Stimulated activated CD4-positive, alpha-beta T cell treated with anti-CD3 and anti-CD28 coated beads, Interleukin-4, amount 100 ng/mL, for 4 hours (primary cell): ENCODE measurements at regions not wholly inside any gene's neighbourhood (a gene's known extent, or its start where the extent isn't known, plus 50 kb on each side); places are given as distances from the start of the nearest gene placed in this dataset.

Experiments used
- DNase-seq, 2 experiments: peaks; one replicate each; pipeline ENCODE4 v3.0.0-alpha.2; 2020

- DNase-seq: no peak
These were observed 79.0 kb upstream of the JUN start for GRCh38 chr1:58862728-58863385.

DNA sequence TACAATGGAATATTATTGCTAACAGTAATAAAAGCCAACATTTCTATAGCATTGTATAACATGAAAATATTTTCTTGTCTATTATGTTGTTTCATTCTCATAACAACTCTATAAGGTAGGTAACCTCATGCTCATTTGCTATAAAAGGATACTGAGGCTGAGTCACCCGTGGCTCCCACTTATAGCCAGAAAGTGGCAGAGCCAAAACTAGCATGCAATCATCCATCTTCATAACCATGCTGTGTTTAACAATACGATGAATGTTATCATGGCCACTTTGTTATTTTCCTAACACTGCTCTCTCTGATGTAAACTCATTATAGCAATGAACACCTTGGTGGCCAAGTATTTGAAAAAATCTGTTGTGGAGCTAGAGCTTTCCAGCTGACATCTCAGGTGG, 80.8 kb upstream of the JUN start:
- DNase-seq: no peak

DNA sequence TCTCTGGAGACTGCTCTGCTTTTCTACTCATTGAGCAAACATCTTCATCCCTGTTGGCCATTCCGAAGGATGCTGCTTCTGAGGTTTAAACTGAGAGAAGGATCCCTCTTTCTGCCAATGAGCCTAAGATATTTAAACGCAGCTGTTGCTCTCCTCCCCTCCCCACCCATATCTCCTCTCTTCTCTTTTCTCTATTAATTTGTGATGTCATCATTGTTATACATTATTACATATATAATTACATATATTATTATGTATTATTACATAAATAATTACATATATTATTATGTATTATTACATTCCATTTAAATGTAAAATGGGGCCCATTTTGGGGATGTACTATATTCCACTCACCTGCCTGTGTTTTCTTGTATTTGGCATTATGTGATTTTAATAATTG, 82.7 kb upstream of the JUN start:
- DNase-seq: no peak

- no peak for DNase-seq
These were observed 85.9 kb upstream of the JUN start for GRCh38 chr1:58869638-58870297.

DNA sequence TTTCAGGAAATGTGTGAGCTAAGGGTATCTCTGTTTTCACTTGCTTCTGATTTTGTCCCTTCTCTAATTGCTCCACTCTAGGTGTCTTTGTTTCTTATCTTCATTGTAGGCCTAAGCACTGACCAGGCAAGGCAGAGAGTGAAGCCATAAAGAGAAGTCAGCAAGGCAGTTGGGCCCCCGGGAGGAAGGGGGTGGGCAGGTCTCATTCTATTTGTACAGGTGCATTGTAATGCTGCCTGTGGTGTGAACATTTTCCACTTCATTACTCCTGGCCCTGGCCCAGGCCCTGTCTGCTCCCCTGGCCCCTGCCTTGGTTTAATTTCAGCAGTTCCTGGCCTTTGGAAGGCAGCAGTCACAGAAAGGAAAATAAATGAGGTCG, 86.4 kb upstream of the JUN start:
- DNase-seq: no peak

- DNase-seq: no peak
These were observed 90.5 kb upstream of the JUN start for GRCh38 chr1:58874342-58874741.

DNA sequence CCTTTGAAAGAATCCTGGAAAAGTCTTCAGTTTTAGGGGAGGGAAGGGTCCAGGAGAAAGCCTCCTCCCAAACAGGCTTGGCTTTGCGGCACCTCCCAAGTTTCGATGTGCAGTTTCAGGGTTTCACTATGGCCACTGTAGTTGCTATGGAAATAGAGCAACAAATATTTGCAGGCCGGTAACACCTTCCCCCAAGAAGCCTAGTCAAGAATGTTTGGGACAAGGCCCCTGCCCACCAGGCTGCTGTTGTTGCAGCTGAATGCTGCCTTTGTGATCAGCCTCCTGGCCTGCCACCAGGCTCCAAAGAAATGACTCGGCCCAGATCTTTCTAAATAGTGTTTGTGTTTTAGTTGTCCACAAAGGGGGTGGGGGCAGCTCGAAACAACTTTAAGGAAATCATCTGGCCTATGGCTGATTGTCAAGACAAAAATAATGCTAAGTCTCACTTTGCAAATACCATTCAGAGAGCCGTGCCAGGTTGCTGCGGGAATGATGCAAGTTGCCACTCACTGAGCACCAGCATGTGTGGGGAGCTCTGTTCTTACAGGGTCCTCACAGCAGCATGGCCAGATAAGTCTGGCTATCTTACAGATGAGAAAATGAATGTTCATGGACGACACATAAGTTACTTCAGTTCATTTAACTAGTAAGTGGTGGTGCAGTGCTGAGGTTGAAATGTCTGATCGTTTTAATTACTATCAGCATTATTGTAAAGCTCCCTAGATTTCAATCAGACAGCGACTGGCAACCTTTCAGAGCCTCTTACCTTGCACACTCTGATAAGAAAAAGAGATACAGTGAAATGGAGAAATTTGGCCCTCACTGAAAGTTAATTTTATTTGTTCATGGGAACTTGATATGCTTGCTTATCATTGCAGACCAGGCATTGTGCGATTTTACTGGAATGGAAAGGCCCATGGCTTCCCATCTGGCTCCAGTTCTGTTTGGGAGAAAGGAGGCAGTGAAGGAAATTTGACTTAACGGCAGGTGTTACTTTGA, 91.2 kb upstream of the JUN start:
- no peak for DNase-seq

DNA sequence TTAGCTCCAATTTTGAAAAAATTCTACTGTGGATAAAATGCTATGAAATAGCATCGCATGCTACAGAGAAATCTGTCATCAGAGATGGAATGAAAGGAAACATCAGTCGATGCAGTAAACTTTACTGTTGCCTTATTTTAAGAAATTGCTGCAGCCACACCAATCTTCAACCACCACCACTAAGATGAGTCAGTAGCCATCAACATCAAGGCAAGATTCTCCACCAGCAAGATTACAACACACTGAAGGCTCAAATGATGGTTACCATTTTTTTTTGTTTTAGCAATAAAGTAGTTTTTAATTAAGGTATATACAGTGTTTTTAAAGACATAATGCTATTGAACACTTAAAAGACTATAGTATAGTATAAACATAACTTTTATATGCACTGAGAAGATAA, 95.6 kb upstream of the JUN start:
- no peak for DNase-seq

- DNase-seq: no peak
These were observed 96.7 kb upstream of the JUN start for GRCh38 chr1:58880592-58880991.

DNA sequence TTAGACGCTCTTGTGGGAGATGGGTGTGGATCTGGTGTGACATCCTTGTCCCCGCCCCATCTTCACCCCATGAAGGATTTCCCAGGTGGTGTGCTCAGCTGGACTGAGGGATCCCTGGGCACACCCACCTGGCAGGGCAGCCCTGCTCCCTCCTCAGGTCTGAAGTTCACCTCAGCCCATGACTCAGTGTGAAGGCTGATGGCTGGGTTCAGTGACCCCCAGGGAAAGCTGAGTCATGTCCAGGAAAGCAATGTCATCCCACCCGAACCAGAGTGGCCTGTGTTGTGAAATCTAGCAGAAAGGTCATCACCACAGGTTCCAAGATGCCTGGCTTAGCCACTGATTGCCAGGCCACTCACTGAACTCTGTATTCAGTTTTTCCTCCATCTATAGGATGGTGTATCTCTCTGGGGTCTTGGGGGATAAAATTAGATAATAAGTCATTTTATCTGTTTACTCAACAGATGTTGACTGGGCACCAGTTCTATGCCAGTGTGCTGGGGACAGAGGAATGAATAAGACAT, 97.7 kb upstream of the JUN start:
- DNase-seq: no peak

- no peak for DNase-seq
These were observed 98.6 kb upstream of the JUN start for GRCh38 chr1:58882322-58882948.

DNA sequence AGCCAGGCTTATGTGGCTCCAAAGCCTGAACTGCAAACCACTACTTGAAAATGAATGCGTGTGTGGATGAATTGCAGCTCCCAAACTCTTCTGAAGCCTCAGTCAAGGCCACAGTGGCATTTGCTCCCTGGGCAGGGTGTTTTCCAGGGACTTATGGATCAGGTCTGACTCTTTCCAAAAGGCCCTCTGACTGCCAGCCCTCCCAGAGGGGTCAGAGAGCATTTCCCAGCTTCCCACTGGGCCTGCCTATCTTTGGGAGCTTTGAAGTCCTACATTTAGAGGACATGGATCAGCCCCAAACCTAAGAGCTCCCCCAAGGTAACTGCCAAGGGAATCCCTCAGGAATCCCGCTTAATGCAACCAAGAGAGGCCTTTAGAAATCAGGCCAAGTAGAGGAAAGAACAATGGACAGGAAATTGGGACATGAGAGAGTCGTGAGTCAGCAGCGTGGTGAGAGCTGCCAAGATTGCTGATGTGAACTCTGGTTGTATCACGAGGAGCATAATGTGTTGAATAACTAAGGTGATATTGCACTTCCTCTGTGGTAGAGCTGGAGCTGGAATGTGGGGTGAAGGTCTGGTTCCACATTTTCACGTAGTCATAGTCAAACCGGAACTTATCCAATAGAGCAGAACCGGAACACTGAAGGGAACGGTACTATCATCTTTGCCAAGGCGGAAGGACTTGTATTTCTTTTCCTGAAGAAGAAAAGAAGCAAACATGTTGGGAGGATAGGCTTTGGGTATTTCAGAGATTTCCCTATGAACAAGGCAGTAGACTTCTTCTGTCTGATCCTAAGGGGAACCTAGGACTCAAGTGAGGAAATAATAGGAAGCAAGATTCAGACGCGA, 99.4 kb upstream of the JUN start:
- no peak for DNase-seq

DNA sequence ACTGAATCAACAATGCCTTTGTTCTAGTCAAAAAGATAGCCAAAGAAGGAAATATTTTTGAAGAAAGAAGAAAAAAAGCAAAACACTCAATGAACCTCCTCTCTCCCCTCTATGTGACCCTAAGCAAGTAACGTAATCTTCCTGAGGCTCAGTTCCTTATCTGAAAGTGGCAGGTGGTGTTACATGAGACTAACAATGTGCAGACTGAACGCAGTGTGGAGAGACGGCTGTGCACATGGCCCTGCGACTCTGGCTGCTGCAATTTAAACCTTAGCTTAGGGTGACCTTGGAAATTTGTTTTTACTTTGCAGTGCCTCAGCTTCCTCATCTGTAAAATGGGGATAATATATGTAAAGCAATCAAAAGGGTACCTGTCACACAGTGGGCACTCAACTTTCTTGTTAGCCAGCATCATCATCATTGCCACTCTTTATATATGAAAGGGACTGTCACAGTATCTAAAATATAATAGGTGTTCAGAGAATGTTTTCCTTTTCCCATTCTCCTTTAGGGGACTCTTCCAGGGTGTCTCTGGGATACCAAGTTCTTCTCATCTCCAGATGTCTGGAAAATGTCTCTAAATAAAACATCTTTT, 100.1 kb upstream of the JUN start:
- no peak for DNase-seq

DNA sequence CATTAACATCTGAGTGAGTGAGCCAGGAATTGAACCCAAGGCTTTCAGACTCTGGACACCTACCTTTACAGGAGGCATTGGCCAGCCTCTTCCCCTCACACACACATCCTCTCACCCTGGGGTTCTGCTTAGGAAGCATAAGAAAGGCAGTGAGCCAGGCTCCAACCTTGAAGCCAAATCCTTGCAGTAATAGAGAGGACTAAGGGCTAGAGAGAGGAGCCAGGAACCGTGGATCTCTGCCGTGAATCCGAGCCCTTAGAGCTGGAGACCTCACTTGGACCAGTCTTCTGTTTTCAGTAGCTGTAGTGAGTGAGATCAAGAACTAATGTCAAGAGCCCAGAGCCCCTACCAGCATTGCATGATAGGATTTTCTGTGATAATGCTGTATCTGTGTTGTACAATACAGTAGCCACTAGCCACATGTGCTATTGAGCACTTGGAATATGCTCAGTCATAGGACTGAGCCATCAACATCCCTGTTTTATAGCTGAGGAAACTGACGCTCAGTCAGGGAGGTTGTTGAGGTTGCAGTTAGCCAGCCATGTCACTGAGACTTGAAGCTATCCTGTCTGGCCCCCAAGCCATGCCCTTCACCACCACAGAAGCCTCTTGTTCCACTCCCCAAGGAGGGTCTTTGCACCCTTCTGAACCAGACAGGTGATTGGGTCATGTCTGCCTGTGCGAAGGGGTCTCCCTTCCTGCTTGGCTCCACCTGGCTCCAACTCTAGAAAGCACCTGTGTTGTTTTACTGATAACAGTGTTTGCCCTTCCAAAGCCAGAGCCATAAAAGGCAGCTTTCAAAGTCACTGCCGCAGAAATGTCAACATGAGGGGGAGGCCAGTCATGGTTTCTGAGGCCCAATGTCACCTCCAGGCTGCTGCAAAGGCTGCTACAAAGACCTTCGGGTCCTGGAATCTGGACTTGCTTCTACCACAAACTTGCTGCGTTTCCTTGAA, 101.1 kb upstream of the JUN start:
- no peak for DNase-seq

DNA sequence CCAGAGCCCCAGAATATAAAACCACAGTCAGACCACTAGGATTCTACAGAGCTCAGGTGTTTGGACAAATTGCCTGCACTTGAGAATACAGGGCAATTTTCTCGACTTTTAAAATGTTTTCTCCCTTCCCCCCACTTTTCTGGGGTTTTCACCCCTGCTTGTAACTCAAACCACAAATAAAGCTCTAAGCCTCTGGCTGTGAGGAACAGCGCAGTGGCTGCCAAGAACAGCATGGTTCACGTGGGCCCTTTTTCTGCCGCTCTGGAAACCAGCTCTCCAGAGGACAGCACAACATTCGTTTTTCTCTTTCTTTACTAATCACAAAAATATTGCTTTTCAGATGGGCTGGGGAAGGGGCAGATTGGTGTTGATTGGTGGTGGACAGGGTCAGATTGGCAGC, 102.2 kb upstream of the JUN start:
- no peak for DNase-seq

DNA sequence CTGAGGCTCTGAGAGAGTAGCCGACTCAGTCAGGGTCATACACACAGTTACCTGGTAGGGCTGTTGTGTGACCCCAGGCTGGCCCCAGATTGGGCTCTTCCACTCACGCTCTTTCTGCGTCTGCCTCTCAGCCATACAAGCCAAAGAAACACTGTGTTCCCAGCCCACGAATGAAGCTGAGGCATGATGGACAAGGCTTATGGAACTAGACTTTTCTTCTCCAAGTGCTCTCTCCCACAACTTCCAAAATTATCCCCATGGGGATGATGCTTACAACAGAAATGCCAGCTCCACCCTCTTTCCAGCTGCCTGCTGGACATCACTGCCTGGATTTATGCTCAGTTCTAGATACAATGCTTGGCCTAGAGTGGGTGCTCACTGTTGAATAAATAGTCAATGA, 102.8 kb upstream of the JUN start:
- no peak for DNase-seq

DNA sequence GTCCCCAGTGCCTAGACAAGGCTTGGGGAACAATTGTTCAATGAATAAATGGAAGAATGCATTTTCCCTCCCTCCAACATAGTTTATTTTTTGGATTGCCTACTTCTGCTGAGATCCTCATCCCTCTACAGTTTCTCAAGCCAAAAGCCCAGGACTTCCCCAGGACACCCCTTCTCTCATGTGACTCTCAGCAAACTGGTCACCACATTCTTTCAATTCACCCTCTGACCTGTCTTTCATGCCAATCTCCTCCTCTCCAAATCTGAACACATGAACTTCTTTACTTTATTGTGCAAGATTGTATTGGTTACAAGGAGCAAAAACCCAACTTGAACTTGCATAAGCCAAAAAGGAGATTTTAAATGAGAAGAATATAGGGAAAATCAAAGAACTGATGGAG, 103.2 kb upstream of the JUN start:
- no peak for DNase-seq

GRCh38 chr1:58888833-58889232, 105.0 kb upstream of the JUN start:
- DNase-seq: no peak

- DNase-seq: no peak
These were observed 106.3 kb upstream of the JUN start for GRCh38 chr1:58890113-58890512.

DNA sequence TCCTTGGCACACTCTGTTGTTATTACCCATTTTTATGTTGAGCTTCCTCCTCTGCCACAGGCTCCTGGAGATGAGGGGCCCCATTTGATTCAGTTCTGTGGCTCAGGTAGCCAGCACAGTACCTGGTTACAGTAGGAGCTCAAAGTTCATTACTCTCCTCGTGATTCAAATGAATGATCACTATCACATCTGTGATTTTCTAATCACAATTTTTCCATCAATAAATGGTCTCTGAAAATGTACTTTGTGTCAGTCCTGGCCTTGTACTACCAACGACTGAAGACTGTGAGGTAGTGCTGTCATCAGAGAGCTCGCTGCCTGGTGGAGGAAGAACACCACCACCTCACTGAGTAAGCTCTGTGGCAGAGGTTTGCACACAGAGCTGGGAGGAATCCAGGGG, 106.8 kb upstream of the JUN start:
- no peak for DNase-seq

- no peak for DNase-seq
These were observed 107.5 kb upstream of the JUN start for GRCh38 chr1:58891347-58891746.
